ENCODE measurements at regions not wholly inside any gene's neighbourhood (a gene's known extent, or its start where the extent isn't known, plus 50 kb on each side); places are given as distances from the start of the nearest gene placed in this dataset.
"Not testable (repeated sequence)": the region's sequence is repeated elsewhere in the genome, so short reads cannot be mapped to it uniquely, and the experiment has no call there.

DNA sequence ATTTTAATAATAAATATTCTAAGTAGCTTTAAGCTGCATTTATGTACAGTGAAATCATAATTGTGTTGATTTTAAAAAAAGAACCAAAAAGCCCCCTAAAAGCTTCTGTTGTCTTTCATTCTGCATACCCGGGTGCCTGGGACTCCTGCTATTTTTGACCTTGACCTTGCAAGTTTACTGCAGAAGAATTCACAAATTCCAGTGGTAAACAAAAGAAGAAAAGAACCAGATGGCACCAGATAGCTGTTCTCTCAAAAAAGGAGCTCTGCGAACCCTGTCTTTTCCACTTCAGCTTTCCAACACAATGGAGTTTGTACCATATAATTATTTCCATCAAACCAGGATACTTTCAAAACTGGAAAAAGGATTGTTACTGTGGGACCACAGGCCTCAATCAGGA is 363.3 kb downstream of the SMOC2 start:
- no peak for FAIRE-seq

DNA sequence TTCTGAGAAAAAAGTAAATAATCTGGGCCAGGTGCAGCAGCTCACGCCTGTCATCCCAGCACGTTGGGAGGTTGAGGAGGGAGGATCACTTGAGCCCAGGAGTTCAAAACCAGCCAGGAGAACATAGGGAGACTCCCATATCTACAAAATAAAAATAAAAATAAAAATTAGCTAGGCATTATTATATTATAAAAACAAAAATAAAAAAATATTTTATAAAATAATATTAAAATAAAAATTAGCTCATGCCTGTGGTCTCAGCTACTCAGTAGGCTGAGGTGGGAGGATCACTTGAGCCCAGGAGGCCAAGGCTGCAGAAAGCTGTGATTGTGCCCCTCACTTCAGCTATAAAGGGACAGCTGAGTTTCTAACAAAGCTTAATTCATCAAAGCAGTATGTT is 362.9 kb downstream of the SMOC2 start:
- FAIRE-seq = no peak

DNA sequence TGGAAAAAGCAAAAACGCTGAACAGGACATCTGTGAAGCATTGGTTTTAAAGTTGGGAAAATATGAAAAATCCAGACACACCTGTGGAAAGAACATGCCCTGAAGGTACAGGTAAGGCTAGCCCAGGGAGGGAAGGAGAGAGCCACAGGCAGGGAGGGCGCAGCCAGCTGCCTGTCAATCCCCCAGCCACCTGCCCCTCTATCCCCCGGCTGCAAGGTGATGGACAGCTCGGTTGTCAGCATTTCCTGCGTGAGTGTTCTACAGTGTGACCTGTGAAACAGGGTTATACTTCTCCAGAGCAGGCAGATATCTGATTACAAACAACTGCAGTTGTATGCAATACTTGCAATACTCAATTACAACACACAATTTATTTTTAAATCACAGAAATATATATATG is 358.1 kb downstream of the SMOC2 start:
- FAIRE-seq = no peak

DNA sequence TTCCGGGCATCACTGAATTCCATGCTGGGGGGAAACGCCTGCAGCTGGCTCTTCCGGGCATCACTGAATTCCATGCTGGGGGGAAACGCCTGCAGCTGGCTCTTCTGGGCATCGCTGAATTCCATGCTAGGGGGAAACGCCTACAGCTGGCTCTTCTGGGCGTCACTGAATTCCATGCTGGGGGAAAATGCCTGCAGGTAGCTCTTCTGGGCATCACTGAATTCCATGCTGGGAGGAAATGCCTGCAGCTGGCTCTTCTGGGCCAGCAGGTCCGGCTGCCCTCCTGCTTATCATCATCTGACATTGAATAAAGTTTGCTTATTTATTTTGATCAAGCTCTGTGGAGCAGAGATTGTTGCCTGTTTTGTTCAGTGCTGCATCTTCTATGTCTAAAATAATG is 355.1 kb downstream of the SMOC2 start:
- FAIRE-seq = no peak

DNA sequence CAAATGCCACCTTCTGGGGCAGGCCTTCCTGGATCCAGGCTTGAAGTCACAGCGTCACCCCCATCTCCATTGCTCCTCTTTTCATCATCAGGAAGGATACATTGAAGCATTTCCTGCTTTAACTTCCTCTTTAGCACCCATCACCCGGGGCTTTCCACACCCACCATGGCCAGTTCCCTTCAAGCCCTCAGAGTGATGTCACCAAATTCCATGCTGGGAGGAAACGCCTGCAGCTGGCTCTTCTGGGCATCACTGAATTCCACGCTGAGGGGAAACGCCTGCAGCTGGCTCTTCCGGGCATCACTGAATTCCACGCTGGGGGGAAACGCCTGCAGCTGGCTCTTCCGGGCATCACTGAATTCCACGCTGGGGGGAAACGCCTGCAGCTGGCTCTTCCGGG is 354.6 kb downstream of the SMOC2 start:
- FAIRE-seq = not testable (repeated sequence)

DNA sequence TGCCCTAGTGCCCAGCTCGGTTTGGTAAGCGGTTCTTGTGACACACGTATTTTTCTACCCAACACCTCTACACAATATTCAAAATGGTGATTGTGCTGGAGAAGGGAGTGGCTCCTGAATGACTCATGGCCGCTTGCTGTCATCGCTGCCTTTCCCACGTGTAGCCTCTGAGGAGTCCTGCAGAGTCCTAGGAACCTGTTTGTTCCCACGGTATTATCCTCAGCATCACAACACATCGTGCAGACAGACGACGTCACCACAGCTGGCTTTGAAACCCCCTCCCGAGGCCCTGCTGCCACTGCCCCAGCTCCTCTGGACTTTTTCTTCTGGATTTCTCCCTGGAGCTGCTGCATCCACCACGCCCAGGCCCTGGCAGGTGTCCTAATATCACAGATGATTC is 353.5 kb downstream of the SMOC2 start:
- no peak for FAIRE-seq

DNA sequence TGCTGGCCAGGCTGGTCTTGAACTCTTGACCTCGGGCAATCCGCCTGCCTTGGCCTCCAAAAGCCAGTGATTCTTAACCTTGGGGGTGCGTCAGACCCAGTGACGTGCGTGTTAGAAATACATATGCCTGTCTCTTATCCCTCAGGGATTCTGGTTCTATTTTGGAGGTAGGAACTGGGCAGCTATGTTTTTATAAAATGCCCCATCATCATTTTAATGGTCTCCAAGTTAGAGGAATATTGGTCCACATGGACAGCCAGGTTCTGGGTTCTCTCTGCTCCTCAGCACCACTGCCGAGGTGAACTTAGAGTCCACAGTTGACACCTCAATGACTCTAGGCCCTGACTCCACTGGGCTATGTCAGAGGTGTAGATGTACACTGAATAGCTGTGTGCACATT is 352.7 kb downstream of the SMOC2 start:
- no peak for FAIRE-seq

DNA sequence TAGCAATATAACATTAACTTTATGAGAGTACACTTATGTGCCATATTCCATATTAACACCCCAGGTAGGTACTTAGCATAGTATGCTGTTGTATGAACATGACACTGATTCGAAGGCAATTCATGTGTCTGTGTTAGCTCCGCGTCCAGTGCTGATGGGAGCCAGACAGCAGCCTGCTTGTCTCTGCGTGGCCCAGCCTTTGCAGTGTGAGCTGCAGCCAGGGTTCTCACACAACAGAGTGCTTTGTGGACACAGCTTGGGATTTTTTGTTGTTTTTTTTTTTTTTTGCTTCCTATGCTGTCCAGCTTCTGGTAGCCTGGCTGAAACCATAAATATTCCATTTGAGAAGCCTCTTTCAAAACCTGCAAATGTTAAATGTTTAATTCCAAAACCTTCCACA is 350.9 kb downstream of the SMOC2 start:
- FAIRE-seq = no peak

DNA sequence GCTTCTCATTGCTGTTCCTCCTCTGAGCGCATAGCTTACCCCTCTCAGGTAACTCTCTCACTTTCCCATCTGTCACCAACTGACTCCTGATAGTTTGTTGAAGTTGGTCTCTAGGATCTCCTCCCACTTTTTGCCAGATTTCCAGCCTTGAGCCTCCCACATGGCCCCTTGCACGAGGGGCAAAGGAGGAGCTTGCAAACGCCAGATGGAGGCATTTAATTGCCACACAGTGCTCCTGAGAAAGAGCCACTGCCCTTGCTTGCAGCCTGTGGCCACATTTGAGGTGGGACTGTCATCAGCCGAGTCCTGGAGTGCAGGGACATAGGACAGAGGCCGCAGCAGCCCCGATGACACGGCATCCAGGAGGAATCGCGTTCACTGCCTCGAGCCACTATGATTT is 348.7 kb downstream of the SMOC2 start:
- FAIRE-seq = no peak

DNA sequence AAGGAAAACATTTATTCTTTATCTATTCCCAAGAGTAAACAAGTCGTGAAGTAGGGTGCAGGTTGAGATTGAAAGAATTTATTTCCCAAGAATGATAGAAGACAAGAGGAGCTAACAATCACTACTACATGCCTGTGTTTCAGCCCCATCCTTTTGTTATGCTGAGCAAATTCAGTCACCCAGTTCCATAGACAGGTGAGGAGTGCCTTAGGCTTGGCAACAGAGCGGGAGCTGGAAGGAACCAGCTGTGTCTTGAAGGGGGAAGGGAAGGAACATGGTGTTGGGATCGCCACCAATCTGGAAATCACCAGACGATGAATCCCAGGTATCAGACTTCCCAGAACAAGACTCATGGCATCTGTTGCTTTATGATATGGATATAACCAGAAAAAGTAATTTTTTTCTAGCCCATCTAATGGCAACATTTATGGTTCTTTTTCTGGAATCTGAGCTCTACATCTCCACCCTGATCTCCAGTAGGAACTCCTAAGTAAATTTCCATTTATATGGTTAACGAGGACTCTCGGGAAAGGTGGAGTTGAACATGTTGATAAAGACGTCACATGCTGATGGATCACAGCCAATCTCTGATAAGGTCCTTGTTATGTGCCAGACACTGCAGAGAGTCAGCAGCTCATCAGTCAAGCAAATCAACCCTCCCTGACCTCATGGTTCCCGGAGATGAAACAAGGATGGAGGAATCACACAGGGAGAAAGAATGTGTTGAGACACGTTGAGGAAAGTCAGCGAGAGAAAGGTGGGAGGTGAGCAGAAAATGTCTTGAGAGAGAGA is 344.9 kb downstream of the SMOC2 start:
- FAIRE-seq = no peak

DNA sequence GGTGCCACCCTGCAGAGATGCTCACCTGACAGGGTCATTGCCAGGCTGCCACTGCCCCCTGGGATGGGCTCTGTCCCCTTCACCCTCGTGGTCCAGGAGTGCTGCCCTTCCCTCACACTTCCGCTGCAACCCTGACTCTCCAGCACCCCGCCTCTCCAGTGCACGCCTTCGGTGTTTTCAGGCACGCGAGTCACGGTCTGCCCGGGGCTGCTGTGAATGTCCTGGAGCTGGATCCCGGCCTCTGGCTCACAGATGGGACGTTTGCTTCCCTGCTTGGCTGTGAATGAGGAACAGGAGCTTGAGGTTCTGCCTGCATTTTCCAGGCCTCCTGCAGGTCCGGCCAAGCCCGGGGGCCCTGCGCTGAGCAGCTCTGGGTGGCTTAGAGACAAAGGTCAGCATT is 343.4 kb downstream of the SMOC2 start:
- FAIRE-seq = no peak

DNA sequence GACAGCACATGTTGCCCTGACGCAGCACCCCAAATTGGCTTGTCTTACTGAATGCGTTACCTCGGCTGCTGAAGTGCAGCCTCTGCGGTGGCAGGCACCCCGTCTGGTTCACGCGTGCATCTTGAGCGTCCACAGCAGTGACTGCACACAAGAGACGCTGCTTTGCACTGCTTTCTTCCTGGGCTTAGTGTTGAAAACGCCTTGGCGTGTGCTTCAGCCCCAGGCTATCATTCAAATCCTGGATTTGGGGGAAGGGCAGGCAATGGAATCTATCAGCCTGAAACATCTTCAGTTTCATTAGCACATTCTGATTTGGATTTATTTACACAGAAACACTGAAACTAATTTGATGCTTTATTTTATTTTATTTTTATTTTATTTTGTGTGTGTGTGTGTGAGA is 342.7 kb downstream of the SMOC2 start:
- no peak for FAIRE-seq

DNA sequence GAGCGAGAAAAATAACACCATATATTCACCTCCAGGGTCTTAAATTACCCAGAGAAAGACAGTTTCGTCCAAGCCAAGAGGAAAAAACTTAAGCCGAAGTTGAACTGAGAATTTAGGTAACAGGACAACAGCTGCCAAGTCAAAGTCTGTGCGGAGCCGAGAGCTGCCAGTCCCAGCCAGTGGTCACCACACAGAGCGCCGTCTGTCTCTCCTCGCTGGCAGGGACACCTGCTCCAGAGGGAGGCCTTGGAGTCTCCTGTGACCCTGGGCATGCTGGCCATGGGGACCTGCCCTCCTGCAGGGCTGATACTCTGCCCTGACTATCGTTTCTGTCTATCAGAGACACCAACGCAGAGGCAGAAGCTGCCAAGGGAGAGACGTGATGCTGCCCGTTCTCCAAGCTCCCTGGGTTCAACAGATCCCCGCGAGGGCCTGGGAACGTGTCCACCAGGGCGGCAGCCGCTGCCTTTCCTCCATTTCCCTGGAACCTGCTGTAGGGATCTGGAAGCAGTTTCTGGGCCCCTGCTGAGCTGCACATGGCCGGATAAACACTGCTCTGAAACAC is 341.3 kb downstream of the SMOC2 start:
- no peak for FAIRE-seq

DNA sequence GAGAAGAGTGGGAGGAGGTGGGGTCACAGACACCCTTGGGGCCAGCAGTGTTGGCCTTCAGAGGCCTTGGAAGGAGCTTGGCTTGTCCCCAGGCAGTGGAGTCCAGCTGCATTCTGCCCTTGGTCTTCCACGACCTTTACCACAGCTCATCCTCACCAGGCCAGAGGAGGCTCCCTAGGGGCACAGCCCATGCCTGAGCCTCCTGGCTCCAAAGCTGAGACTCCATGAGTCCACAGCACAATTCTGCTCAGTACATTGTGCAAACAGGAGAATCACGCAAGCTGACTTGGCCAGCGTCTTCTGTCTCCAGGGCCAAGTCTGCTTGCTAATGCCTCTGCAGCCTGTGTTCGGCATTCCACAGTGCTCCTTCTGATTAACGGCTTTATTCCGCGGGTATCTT is 337.2 kb downstream of the SMOC2 start:
- no peak for FAIRE-seq

DNA sequence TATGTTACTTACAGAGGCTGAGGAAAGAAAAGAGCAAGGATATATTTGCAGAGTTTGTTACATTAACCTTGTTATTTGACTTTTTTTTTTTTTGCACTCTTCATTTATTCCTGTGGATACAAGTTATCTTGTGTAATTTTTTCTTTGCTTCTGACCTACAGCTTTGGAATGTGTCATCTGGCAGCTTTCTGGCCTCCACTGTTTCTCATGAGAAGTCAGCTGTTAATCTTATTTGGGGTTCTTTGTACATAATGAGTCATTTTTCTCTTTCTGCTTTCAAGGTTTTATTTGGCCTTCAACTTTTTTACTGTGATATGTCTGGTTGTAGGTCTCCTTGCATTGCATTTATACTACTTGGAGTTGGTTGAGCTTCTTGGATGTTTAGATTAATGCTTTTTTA is 333.4 kb downstream of the SMOC2 start:
- no peak for FAIRE-seq

DNA sequence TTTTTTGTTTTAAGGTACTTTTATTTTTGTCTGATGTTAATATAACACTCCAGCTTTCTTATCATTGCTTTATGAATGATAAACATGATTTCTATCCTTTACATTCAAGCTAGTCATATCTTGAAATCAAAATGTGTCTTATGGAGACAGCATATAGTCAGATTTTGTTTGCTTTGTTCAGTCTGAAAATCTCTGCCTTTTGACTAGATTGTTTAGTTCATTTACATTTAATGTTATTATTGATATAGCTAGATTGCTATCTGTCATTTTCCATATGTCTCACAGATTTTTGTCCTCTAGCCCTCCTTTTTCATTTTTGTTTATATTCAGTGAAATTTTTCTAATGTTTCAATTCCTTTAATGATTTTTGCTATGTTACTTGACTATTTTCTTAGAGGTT is 332.8 kb downstream of the SMOC2 start:
- no peak for FAIRE-seq

DNA sequence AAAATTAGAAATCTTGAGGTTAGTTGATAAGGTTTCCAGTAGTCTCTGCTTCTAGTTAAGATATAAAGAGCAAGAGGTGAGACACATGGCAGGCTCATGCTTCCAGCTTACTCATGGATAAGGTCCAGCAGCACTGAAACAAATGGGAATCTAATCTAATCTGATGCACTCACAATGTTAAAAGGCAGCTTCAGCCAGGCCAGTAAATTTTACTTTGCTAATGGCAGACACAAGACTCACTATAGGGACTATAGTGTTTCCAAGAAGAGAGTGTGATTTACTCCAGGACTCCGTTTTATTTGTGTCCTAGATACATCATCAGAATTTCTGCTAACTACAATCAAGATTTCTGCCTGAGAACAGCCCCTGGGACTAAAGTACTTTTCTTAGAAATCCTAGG is 324.8 kb downstream of the SMOC2 start:
- no peak for FAIRE-seq

DNA sequence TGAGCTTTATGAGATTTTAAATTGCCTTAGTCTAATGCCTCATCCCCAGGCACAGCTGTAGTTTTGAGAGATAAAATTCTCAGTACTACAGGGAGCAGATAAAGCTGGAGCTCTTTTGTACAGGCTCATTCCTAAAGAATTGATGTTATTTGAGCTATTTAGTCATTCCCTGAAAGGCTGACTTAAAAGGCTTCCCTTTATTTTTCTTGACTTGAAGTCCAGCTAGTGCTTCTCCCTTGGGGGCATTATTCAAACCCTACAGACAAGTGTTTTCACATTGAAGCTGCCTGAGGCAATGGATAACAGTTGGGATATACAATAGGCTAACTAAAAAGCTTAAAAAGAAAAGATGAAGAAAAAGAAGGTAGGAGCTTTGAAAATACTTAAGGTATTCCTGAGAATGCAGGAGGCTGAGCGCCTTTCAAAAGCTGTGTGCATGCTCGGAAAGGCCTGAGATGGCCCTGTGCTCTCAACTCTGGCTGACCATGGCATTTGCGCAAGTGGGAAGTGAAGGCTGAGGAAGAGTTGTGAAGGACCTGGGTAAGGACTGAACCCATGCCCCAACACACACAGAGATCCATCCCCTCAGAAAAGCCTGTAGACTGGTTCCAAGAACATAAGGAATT is 315.1 kb downstream of the SMOC2 start:
- no peak for FAIRE-seq

DNA sequence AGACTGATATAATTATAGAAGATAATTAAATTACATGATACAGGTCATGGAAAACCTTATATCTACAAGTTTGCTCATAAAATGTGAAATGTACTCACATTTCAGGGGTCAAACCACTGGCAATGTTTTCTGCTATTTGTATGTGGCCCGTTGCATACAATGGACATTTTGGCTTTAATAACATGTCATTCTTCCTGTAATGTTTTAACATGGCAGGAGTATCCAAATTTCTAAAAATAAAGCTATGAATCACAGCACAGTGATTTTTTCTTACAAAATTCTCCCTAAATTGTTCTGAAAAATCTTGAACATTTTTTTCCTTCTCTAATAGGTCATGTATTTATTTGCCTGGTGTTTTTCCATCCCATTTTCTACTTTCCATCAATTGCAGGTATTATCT is 305.7 kb downstream of the SMOC2 start:
- FAIRE-seq = no peak

DNA sequence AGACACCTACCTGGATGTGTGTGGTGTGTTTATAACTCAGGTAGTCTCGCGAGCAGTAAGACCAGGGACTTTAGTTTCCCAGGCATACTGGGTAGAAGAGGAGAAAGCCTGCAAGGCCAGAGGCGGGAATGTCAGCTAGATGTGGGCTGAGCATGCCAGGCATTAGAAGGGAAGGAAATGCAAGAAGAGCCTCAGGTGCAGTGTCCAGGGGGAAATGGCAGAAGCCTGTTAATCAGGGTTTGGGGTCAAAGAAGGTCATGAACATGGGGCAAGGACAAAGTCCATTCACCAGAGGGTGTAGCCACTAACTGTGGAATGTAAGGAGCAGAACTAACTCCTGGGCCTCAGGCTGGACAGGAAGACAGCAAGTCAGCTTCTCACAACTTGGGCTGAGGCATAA is 305.0 kb downstream of the SMOC2 start:
- FAIRE-seq = no peak

DNA sequence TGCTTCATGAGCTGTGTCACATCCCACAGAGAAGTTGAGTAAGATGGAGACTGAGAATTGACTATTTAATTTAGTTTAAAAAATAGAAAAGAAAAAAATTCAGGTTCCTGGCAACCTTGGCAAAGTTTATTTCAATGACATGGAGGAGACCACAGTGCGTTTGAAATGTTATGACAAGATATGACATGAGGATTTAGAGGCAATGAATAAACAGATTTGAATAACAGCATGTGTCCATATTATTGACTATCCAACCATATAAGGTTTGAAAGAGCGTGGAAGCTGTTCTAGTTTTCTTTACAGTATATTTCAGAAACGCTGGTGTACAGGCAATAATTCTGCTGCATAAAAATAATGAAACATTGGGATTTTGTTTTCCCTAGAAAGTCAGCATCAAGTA is 303.9 kb downstream of the SMOC2 start:
- FAIRE-seq = no peak

DNA sequence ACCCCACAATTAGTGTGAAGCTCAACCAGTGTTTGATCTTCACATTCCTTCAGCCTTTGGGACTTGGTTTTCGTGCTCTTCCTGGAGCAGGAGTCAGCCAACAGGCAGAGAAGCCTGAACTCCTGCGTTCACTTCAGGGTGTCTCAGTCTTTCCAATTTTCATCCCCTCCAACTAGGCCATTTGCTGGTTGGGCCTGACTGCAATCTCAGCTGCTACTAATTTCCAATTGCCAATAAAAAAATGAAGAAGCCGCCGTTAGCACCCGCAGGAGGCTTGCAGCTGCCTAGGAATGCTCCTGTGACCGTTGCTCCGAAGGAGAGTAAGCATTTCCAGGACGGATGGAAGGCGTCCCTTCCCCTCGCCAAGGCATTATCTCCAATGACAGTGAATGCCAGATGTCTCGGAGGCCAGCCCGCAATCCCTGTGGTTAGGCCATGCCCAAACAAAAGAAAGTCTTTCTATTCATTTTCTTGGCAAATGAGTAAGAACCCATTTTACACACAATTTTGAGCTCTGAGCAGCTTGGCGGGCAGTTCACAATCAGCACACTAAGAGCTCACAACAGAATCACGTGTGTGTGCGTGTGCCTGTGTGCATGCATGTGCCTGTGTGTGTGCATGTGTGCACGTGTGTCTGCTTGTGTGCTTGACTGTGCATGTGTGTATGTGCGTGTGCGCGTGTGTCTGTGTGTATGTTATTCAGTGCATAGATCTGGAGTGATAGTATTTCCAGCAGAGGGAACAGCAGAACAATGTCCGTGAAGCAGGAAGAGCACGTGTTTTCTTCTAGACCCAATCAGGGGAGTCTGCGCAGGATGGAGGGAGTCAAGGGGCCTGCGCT is 301.2 kb downstream of the SMOC2 start:
- FAIRE-seq = no peak

DNA sequence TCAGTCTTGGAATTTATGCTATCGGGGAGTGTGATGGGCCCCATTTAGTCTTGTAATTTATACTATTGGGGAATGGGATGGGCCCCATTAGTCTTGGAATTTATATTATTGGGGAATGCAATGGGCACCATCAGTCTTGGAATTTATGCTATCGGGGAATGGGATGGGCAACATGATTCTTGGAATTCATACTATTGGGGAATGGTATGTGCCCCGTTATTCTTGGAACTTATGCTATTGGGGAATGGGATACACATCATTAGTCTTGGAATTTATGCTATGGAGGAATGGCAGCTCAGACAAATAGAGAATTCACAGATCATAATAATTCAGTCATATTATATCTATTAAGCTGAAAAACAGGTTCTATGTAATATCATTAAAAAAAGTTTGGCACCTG is 300.3 kb downstream of the SMOC2 start:
- FAIRE-seq = no peak

DNA sequence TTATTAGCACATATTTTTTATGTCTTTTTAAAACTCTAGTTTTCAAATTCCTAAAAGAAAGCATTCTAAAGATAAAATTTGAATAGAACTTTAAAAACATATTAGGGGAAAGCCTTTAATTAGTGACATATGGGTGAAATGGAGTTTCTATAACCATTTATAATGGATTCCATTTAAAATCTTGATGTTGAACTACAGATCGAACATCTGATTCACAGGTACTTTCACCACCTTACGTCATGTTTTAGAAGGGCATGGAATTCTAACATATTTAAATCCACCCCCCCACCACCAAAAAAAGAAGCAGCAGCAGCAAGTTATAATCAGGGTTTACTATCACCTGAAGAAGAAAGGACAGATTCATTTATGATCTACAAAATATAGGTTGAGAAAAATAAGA is 298.4 kb downstream of the SMOC2 start:
- FAIRE-seq = no peak

Measured in islet of Langerhans (tissue), 1 donor.